ENCODE measurements at regions not wholly inside any gene's neighbourhood (a gene's known extent, or its start where the extent isn't known, plus 50 kb on each side); places are given as distances from the start of the nearest gene placed in this dataset.
"Not testable (repeated sequence)": the region's sequence is repeated elsewhere in the genome, so short reads cannot be mapped to it uniquely, and the experiment has no call there.

- H3K27ac Mint-ChIP-seq; ATAC-seq (replicated peaks); H3K4me1 Mint-ChIP-seq; H3K9me3 Mint-ChIP-seq; H3K4me3 Mint-ChIP-seq; H3K36me3 Mint-ChIP-seq (ENCODE audit: low read depth): not testable (repeated sequence)
- H3K27me3 Mint-ChIP-seq: peaks cover 11% of the 10 kb centered on the region
These were observed 166.5 kb upstream of the MINDY3 start for GRCh38 chr10:16026832-16027231.

- no peak for ATAC-seq (replicated peaks)
- no peaks in the 10 kb centered on the region for H3K36me3 Mint-ChIP-seq (ENCODE audit: low read depth)
- H3K4me3 Mint-ChIP-seq: no peak overlapping the region
- H3K9me3 Mint-ChIP-seq: peaks cover 19% of the 10 kb centered on the region
- no peak overlapping the region for H3K27ac Mint-ChIP-seq
- no peaks in the 10 kb centered on the region for H3K4me1 Mint-ChIP-seq
- H3K27me3 Mint-ChIP-seq: peaks cover 11% of the 10 kb centered on the region
These were observed 170.3 kb upstream of the MINDY3 start for GRCh38 chr10:16030562-16030961.

DNA sequence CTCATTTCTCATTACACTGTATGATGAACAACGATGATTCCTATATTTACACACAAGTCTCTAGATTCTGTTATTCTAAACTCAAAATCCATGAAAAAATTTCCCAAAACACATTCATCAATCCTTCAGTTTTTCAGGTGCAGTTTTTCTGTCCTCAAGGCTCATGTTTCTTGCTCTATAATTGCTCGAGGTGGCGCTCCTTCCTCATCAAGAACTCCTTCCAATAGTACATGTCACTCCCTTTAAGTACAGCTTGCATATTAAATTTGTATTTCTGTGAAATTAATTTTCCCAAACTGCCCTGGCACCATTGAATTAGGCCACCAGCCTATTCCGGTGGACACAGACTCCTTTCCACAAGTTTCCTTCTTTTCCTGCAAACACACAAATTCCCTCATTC is 188.7 kb upstream of the MINDY3 start:
- no peak for ATAC-seq (replicated peaks)
- no peaks in the 10 kb centered on the region for H3K36me3 Mint-ChIP-seq (ENCODE audit: low read depth)
- peaks cover 4% of the 10 kb centered on the region for H3K9me3 Mint-ChIP-seq

GRCh38 chr10:16049782-16050181 is 189.5 kb upstream of the MINDY3 start:
- H3K4me3 Mint-ChIP-seq: no peak overlapping the region
- H3K27me3 Mint-ChIP-seq: no peaks in the 10 kb centered on the region
- peaks cover 4% of the 10 kb centered on the region for H3K9me3 Mint-ChIP-seq
- H3K4me1 Mint-ChIP-seq: no peaks in the 10 kb centered on the region
- no peak for ATAC-seq (replicated peaks)
- H3K27ac Mint-ChIP-seq: no peak overlapping the region
- no peaks in the 10 kb centered on the region for H3K36me3 Mint-ChIP-seq (ENCODE audit: low read depth)

More for the DNA sequence above, 188.7 kb upstream of the MINDY3 start:
- H3K4me3 Mint-ChIP-seq: no peak overlapping the region
- no peaks in the 10 kb centered on the region for H3K4me1 Mint-ChIP-seq
- peaks cover under 1% of the 10 kb centered on the region for H3K27me3 Mint-ChIP-seq
- H3K27ac Mint-ChIP-seq: no peak overlapping the region

- no peaks in the 10 kb centered on the region for H3K36me3 Mint-ChIP-seq (ENCODE audit: low read depth)
- peaks cover 4% of the 10 kb centered on the region for H3K27me3 Mint-ChIP-seq
- ATAC-seq (replicated peaks): no peak
- H3K9me3 Mint-ChIP-seq: peaks cover 4% of the 10 kb centered on the region
- H3K27ac Mint-ChIP-seq: no peak overlapping the region
- H3K4me3 Mint-ChIP-seq: no peak overlapping the region
- H3K4me1 Mint-ChIP-seq: no peaks in the 10 kb centered on the region
These were observed 203.0 kb upstream of the MINDY3 start for GRCh38 chr10:16063350-16063749.

DNA sequence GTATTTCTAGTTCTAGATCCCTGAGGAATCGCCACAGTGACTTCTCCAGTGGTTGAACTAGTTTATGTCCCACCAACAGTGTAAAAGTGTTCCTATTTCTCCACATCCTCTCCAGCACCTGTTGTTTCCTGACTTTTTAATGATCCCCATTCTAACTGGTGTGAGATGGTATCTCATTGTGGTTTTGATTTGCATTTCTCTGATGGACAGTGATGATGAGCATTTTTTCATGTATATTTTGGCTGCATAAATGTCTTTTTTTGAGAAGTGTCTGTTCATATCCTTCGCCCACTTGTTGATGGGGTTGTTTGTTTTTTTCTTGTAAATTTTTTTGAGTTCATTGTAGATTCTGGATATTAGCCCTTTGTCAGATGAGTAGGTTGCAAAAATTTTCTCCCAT is 223.2 kb upstream of the MINDY3 start:
- peaks cover 13% of the 10 kb centered on the region for H3K27me3 Mint-ChIP-seq
- ATAC-seq (replicated peaks); H3K36me3 Mint-ChIP-seq (ENCODE audit: low read depth); H3K4me3 Mint-ChIP-seq; H3K27ac Mint-ChIP-seq; H3K4me1 Mint-ChIP-seq: not testable (repeated sequence)
- peaks cover 12% of the 10 kb centered on the region for H3K9me3 Mint-ChIP-seq

GRCh38 chr10:16105082-16105481 is 244.8 kb upstream of the MINDY3 start:
- Mint-ChIP-seq H3K27ac (no peak overlapping the region), H3K9me3 (peaks cover 4% of the 10 kb centered on the region), H3K27me3 (peaks cover 11% of the 10 kb centered on the region)

DNA sequence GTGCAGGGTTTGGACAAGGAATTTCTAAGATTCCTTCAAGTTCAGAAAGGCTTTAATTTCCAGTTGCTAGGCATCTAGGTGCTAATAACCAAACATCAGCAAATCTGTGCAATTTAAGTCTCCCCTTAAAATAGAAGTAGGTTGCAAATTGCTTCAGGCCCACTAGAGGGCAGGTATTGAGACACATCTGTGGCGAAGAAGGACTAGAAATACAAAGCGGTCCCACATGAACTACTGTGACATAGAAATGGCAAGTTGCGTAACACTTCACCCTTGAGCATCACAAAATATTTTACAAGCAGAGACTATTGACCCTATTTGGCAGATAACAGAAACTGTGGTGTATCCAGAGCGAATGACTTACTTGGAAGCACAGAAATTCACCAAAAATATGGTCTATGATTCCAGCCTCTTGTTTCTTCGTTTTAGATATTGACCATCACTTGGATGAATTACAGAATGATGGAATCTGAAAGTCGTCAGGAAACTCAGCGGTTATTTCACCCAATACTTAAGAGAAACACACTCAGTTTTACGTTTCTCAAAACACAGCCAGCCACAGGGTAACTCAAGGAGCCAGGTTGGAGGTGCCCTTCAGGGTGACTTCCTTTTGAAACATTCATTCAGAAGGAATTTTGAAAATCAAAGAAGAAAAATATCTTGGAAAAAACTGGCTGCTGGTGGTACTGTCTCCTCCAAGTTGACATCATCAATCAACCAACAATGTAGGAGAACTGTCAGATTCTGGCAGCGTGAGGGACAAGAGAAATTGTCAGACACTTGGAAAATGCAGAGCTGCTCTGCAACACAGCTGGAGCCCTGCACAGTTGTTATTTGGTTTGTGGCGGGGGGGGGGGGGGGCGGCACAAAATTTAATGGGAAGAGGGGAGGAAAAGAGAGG is 256.3 kb upstream of the MINDY3 start:
- no peak overlapping the region for H3K27ac Mint-ChIP-seq
- ATAC-seq (replicated peaks): no peak
- H3K27me3 Mint-ChIP-seq: no peaks in the 10 kb centered on the region
- H3K36me3 Mint-ChIP-seq (ENCODE audit: low read depth): no peaks in the 10 kb centered on the region
- H3K4me3 Mint-ChIP-seq: no peak overlapping the region
- no peaks in the 10 kb centered on the region for H3K4me1 Mint-ChIP-seq
- no peaks in the 10 kb centered on the region for H3K9me3 Mint-ChIP-seq

More at GRCh38 chr10:16105082-16105481, 244.8 kb upstream of the MINDY3 start:
- Mint-ChIP-seq H3K4me1 (no peaks in the 10 kb centered on the region), H3K4me3 (no peak overlapping the region), H3K36me3 (ENCODE audit: low read depth) (no peaks in the 10 kb centered on the region)
- no peak for ATAC-seq (replicated peaks)

DNA sequence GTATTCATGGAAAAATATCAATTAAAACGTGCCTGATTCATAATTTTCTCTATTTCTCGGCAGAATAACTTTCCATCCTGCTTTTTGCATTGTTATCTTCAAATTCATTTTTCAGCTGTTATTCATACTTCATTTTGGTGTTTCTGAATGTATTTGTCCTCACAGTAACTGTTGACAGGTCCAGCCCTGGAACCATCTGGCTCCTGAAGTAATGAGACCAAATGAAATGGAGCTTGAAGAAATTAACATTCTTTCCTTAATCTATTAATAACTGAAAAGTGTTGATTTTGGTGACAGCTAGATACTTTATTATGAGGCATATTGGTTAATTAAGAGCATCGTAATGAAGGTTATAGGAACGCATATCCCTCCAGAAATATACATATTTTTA is 257.0 kb upstream of the MINDY3 start:
- Mint-ChIP-seq H3K4me3 (no peak overlapping the region), H3K27ac (no peak overlapping the region), H3K36me3 (ENCODE audit: low read depth) (no peaks in the 10 kb centered on the region), H3K9me3 (no peaks in the 10 kb centered on the region), H3K4me1 (no peaks in the 10 kb centered on the region), H3K27me3 (no peaks in the 10 kb centered on the region)
- no peak for ATAC-seq (replicated peaks)

- ATAC-seq (replicated peaks): no peak
- H3K27me3 Mint-ChIP-seq: peaks cover 4% of the 10 kb centered on the region
- H3K9me3 Mint-ChIP-seq: no peaks in the 10 kb centered on the region
- H3K4me3 Mint-ChIP-seq: no peak overlapping the region
- no peaks in the 10 kb centered on the region for H3K4me1 Mint-ChIP-seq
- no peak overlapping the region for H3K27ac Mint-ChIP-seq
- no peaks in the 10 kb centered on the region for H3K36me3 Mint-ChIP-seq (ENCODE audit: low read depth)
These were observed 259.1 kb upstream of the MINDY3 start for GRCh38 chr10:16119445-16119844.

GRCh38 chr10:16120563-16120962 is 260.3 kb upstream of the MINDY3 start:
- Mint-ChIP-seq H3K36me3 (ENCODE audit: low read depth) (no peaks in the 10 kb centered on the region), H3K27me3 (peaks cover 4% of the 10 kb centered on the region), H3K27ac (no peak overlapping the region), H3K4me1 (no peaks in the 10 kb centered on the region), H3K4me3 (no peak overlapping the region), H3K9me3 (no peaks in the 10 kb centered on the region)
- no peak for ATAC-seq (replicated peaks)

- H3K27me3 Mint-ChIP-seq: peaks cover 21% of the 10 kb centered on the region
- ATAC-seq (replicated peaks): no peak
- H3K36me3 Mint-ChIP-seq (ENCODE audit: low read depth): no peaks in the 10 kb centered on the region
- H3K4me3 Mint-ChIP-seq: no peak overlapping the region
- no peaks in the 10 kb centered on the region for H3K4me1 Mint-ChIP-seq
- peaks cover 4% of the 10 kb centered on the region for H3K9me3 Mint-ChIP-seq
- H3K27ac Mint-ChIP-seq: no peak overlapping the region
These were observed 281.2 kb upstream of the MINDY3 start for GRCh38 chr10:16141499-16141898.

GRCh38 chr10:16146993-16147392 is 286.7 kb upstream of the MINDY3 start:
- no peak for ATAC-seq (replicated peaks)
- no peaks in the 10 kb centered on the region for H3K4me1 Mint-ChIP-seq
- no peak overlapping the region for H3K27ac Mint-ChIP-seq
- H3K36me3 Mint-ChIP-seq (ENCODE audit: low read depth): no peaks in the 10 kb centered on the region
- H3K4me3 Mint-ChIP-seq: no peak overlapping the region
- H3K27me3 Mint-ChIP-seq: peaks cover 21% of the 10 kb centered on the region
- peaks cover 7% of the 10 kb centered on the region for H3K9me3 Mint-ChIP-seq

GRCh38 chr10:16155834-16156233 is 281.0 kb upstream of the PTER start:
- H3K27ac Mint-ChIP-seq: no peak overlapping the region
- H3K27me3 Mint-ChIP-seq: peaks cover 5% of the 10 kb centered on the region
- no peak overlapping the region for H3K4me3 Mint-ChIP-seq
- H3K36me3 Mint-ChIP-seq (ENCODE audit: low read depth): no peaks in the 10 kb centered on the region
- H3K4me1 Mint-ChIP-seq: no peaks in the 10 kb centered on the region
- no peak for ATAC-seq (replicated peaks)
- H3K9me3 Mint-ChIP-seq: no peaks in the 10 kb centered on the region

DNA sequence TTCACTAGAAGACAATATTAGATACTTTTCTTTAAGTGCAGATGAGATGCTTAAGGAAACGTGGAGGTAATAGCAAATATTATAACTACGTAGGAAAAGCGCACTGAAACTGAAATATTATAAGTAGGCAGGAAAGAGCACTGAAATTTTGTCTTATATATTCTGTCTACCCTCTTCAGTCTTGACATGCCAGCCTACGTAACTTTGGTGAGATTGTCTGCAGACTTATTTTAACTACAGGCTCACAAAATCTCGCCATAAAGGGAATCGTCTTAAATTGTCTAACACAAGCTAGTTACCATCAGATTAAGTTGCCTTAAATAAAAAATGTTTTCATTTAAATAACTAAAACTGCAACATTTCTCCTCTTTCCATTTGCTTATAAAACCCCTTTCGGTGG is 280.1 kb upstream of the PTER start:
- no peak overlapping the region for H3K27ac Mint-ChIP-seq
- no peaks in the 10 kb centered on the region for H3K36me3 Mint-ChIP-seq (ENCODE audit: low read depth)
- H3K27me3 Mint-ChIP-seq: peaks cover 5% of the 10 kb centered on the region
- H3K4me3 Mint-ChIP-seq: no peak overlapping the region
- H3K9me3 Mint-ChIP-seq: no peaks in the 10 kb centered on the region
- no peaks in the 10 kb centered on the region for H3K4me1 Mint-ChIP-seq
- ATAC-seq (replicated peaks): no peak
